ENCODE measurements at regions not wholly inside any gene's neighbourhood (a gene's known extent, or its start where the extent isn't known, plus 50 kb on each side); places are given as distances from the start of the nearest gene placed in this dataset.

DNA sequence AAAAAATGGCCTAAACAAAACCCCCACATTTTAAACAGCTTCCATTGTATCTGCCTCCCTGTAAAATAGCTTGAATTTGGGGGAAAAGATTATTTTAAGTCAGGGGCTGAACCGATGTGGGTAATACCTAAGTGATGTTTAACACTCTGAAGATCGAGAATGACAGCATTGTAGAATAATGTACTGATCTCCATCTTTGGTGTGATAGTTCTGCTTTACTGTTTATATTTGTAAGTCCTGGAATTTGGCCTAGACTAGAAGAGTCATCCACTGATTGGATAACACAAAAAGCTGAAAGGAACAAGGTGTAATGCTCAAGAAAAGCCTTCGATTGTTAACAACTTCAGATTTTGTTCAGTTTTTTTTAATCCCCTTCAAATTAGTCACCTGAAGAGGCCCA, 53.8 kb upstream of the CCDC68 start:
- no peaks in the 10 kb centered on the region for H3K9me3 ChIP-seq (ENCODE audit: insufficient read depth, low read depth, low read length)
- H3K4me3 Mint-ChIP-seq (ENCODE audit: unreplicated experiment): no peak overlapping the region
- no peak overlapping the region for H3K9ac ChIP-seq (ENCODE audit: low read length)
- H3K27ac ChIP-seq (ENCODE audit: low read depth, low read length): no peak overlapping the region
- DNase-seq (ENCODE audit: low read depth): peak; percentile 34
- H3K79me2 ChIP-seq (ENCODE audit: insufficient read depth, low read length): no peaks in the 10 kb centered on the region
- H3K4me2 ChIP-seq (ENCODE audit: low read length): no peak overlapping the region
- peaks cover 4% of the 10 kb centered on the region for H3K9me3 Mint-ChIP-seq (ENCODE audit: unreplicated experiment)
- FAIRE-seq: no peak
- no peaks in the 10 kb centered on the region for H4K20me1 ChIP-seq (ENCODE audit: insufficient read depth, low read length)
- no peaks in the 10 kb centered on the region for H3K36me3 Mint-ChIP-seq (ENCODE audit: low read depth, unreplicated experiment)
- H3K27ac Mint-ChIP-seq (ENCODE audit: unreplicated experiment): no peak overlapping the region
- no peaks in the 10 kb centered on the region for H3K4me1 ChIP-seq (ENCODE audit: insufficient read depth, low read length)
- H3K4me3 ChIP-seq (ENCODE audit: insufficient read depth, low read depth, low read length): no peak overlapping the region
- TF ChIP-seq, protein P1, sequence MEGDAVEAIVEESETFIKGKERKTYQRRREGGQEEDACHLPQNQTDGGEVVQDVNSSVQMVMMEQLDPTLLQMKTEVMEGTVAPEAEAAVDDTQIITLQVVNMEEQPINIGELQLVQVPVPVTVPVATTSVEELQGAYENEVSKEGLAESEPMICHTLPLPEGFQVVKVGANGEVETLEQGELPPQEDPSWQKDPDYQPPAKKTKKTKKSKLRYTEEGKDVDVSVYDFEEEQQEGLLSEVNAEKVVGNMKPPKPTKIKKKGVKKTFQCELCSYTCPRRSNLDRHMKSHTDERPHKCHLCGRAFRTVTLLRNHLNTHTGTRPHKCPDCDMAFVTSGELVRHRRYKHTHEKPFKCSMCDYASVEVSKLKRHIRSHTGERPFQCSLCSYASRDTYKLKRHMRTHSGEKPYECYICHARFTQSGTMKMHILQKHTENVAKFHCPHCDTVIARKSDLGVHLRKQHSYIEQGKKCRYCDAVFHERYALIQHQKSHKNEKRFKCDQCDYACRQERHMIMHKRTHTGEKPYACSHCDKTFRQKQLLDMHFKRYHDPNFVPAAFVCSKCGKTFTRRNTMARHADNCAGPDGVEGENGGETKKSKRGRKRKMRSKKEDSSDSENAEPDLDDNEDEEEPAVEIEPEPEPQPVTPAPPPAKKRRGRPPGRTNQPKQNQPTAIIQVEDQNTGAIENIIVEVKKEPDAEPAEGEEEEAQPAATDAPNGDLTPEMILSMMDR (IDR thresholded peaks at IDR 0.05; ENCODE audit: insufficient read depth, low read depth, low read length): no peak
- no peak for TF ChIP-seq EZH2 (IDR thresholded peaks at IDR 0.05; ENCODE audit: insufficient read depth, low read length)
- peaks cover 19% of the 10 kb centered on the region for H3K4me1 Mint-ChIP-seq (ENCODE audit: low read depth, unreplicated experiment)
- H3K27me3 ChIP-seq (ENCODE audit: insufficient read depth, low read length): no peaks in the 10 kb centered on the region
- no peak overlapping the region for H2AFZ ChIP-seq (ENCODE audit: low read depth, low read length)
- H3K36me3 ChIP-seq (ENCODE audit: insufficient read depth, low read length): no peaks in the 10 kb centered on the region
- no peaks in the 10 kb centered on the region for H3K27me3 Mint-ChIP-seq (ENCODE audit: low read depth, unreplicated experiment)

DNA sequence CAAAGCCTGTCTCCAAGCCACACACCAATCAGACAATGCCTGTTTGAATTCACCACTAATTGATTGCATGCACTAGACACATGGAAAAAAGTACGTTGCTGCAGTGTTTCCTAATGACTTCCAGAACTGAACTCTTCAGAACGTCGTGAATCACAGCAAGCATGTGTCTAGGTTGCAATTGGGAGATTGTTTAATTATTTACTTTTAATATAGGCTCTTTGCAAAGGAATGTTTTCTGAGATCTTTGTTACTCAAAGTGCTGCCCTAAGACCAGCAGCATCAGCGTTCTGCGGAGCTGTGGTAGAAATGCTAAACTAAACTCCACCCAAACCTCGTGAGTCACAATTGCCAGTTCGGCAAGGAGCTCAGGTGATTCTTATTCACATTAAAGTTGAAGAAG, 52.7 kb upstream of the CCDC68 start:
- peaks cover 4% of the 10 kb centered on the region for H3K9me3 Mint-ChIP-seq (ENCODE audit: unreplicated experiment)
- Histone ChIP-seq H3K4me2 (ENCODE audit: low read length) (no peak overlapping the region), H3K27me3 (ENCODE audit: insufficient read depth, low read length) (no peaks in the 10 kb centered on the region), H3K36me3 (ENCODE audit: insufficient read depth, low read length) (no peaks in the 10 kb centered on the region), H3K9me3 (ENCODE audit: insufficient read depth, low read depth, low read length) (no peaks in the 10 kb centered on the region), H3K79me2 (ENCODE audit: insufficient read depth, low read length) (no peaks in the 10 kb centered on the region), H3K9ac (ENCODE audit: low read length) (no peak overlapping the region), H3K4me1 (ENCODE audit: insufficient read depth, low read length) (no peaks in the 10 kb centered on the region), H3K27ac (ENCODE audit: low read depth, low read length) (no peak overlapping the region), H4K20me1 (ENCODE audit: insufficient read depth, low read length) (no peaks in the 10 kb centered on the region), H2AFZ (ENCODE audit: low read depth, low read length) (no peak overlapping the region), H3K4me3 (ENCODE audit: insufficient read depth, low read depth, low read length) (no peak overlapping the region)
- no peaks in the 10 kb centered on the region for H3K36me3 Mint-ChIP-seq (ENCODE audit: low read depth, unreplicated experiment)
- DNase-seq (ENCODE audit: low read depth) (peak; percentile 43), FAIRE-seq (no peak)
- no peaks in the 10 kb centered on the region for H3K27me3 Mint-ChIP-seq (ENCODE audit: low read depth, unreplicated experiment)
- no peak overlapping the region for H3K27ac Mint-ChIP-seq (ENCODE audit: unreplicated experiment)
- TF ChIP-seq EZH2 (IDR thresholded peaks at IDR 0.05; ENCODE audit: insufficient read depth, low read length): no peak
- TF ChIP-seq, protein P1 (IDR thresholded peaks at IDR 0.05; ENCODE audit: insufficient read depth, low read depth, low read length): no peak
- peaks cover 26% of the 10 kb centered on the region for H3K4me1 Mint-ChIP-seq (ENCODE audit: low read depth, unreplicated experiment)
- no peak overlapping the region for H3K4me3 Mint-ChIP-seq (ENCODE audit: unreplicated experiment)

Data from astrocyte (in vitro differentiated cells and primary cell).